A549 (cell line): ENCODE measurements at regions not wholly inside any gene's neighbourhood (a gene's known extent, or its start where the extent isn't known, plus 50 kb on each side); places are given as distances from the start of the nearest gene placed in this dataset.

Experiments
- POLR2A ChIP-seq: IDR thresholded peaks from 2 replicates; pipeline ENCODE4 v1.6.1; 2012; ENCODE audit warnings: mild to moderate bottlenecking, low read length
- RFX5 ChIP-seq: fragments of 450-650 bp; IDR thresholded peaks from 2 replicates; pipeline ENCODE4 v1.7.1; 2014; ENCODE audit warnings: antibody characterized with exemption, mild to moderate bottlenecking, moderate library complexity
- TF ChIP-seq, protein P1 (sequence below): fragments of 150-350 bp; IDR thresholded peaks from 2 replicates; pipeline ENCODE4 v1.6.1; 2014; ENCODE audit warnings: low read depth, mild to moderate bottlenecking, low read length

DNA sequence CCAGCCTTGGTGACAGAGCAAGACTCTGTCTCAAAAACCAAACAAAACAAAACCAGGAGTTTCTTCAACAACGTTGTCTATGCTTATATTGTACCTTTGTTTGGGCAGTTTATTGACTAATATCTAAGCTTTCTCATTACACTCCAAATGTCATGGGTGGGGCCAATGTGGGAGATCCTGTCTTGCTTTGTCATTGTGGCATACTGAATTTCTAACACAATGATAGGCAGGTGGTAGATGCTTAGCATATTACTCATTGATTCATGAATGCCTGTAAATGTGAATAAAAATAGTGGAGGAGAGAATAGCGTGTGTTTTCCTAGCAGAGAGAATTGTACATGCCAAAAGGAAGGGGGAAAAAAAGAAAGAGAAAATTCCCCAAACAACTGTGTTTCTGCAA lies 802.5 kb upstream of the EEF2KMT start:
- TF ChIP-seq, protein P1, sequence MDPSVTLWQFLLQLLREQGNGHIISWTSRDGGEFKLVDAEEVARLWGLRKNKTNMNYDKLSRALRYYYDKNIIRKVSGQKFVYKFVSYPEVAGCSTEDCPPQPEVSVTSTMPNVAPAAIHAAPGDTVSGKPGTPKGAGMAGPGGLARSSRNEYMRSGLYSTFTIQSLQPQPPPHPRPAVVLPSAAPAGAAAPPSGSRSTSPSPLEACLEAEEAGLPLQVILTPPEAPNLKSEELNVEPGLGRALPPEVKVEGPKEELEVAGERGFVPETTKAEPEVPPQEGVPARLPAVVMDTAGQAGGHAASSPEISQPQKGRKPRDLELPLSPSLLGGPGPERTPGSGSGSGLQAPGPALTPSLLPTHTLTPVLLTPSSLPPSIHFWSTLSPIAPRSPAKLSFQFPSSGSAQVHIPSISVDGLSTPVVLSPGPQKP, result no peak
- TF ChIP-seq POLR2A, result no peak
- TF ChIP-seq RFX5, result no peak
